CD4-positive, alpha-beta T cell treated with Interleukin-15 for 4 hours (primary cell): ENCODE measurements at regions not wholly inside any gene's neighbourhood (a gene's known extent, or its start where the extent isn't known, plus 50 kb on each side); places are given as distances from the start of the nearest gene placed in this dataset.

Experiments
- DNase-seq: peaks from one replicate; pipeline ENCODE4 v3.0.0-alpha.2; 2020; ENCODE audit warnings: low spot score

DNA sequence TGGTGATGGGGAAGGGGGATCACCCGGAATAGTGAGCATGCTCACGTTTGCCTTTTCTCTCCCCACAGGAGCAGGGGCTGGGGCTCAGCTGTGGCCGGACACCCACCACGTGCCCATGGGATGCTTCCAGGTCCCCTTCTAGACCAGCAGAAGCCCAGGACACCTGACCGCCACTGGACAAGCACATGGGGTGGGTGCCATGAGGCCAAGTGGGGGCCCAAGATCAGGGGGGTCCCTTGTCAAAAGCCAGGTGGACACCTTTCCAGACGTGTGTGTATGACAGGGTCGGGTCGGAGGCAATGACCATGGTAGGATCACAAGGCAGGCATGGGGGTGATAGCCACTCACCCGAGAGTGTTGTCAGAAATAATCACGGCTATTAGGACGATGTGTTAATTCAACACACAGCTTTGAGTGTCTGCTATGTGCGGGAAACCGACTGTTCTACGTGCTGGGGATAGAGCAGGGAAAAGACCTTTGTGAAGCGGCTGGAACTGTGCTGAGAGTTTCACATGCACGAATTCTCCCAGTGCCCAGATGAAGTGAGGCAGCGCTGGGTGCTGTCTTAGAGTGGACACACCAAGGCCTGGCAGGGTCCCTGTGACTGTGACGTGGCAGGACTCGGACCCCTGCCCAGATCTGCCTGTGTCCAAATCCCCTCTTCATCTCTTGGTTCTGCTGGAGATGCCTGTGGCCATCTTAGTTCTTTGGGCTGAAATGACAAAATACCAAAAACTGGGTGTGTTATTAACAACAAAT lies 244.7 kb downstream of the NDUFA10 start:
- no peak for DNase-seq

DNA sequence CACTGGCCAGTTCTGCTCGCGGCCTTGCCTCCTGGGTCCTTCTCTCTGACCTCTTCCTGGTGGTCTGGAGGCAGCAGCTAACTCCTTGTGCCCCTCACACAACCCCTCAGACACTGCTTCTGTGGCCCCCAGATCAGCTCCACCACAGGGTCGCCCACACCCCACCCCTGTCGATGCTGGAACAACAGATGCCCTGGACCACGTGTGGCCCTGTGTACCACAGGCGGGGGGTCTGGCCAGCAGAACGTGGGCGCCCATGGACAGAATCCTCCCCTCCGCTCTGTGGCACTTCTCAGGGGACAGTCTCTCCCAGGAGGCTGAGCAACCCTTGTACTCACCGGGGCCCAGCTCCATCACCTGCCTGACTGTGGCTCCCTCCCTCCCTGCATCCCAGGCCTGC lies 245.6 kb downstream of the NDUFA10 start:
- no peak for DNase-seq

DNA sequence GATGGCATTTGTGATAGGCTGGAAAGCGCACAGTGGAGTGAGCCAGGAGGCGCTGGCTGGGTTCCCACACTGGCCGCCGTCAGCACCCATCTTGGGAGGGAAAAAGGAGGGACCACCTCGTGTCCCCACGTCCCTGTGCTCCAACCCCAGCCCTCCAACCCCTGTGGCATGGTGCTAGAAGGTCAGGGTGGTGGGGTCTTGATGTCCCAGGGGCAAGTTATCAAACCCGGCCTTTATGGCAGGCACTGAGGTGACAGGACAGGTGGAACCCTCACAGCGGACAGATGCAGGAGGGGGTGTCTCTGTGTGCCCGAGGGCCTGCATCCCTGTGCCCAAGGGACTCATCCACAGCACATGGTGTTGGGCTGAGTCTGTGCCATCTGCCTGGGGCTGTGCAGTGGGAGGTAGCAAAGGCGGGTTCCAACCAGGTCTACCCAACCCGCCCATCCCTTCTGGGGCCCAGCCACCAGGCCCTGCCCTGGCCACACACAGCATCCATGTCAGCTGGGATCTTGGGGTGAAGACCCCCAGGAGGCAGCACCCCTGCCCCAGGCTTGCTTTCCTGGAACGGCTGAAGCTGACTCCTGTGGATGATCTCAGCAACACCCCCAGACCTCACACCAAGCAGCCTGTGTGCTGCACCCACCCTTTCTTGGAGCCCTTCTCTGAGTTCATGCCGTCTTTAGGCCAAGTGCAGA lies 246.1 kb downstream of the NDUFA10 start:
- DNase-seq: no peak

DNA sequence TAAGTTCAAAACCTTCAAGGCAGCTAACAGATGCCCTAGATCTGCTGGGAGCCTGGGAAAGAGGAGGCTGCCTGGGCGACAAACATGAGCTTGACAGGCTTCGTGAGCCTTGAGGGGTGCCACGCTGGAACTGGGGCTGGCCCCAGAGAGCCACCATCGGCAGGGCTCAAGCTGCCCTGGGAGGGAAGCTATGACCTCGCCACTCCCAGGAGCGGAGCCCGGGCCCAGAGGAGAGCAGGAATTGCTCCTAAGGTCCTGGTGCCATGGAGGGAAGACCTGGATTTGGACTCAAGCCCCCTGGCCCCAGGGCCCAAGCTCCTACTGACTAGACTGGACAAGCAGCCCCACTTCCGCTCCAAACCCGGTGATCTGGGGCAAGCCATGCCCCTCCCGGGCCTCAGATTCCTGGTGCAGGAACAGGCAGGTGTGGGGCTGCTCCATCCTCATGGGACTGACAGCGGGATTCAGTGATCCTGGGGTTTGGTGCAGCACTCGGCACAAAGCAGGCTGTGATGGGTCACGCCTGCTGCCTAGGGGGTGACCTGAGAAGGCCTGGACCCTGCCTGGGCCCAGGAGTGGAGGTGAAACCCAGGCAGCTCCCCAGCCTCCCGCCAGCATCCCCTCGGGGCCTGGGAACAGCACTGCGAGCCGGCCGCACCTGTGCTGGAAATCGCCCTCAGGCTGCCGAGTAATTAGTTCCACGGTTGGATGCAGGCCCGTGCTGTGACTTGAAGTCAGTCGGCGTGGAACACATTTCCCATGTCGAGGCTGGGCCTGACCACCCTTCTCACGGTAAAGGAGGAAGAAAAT lies 246.9 kb downstream of the NDUFA10 start:
- no peak for DNase-seq

DNA sequence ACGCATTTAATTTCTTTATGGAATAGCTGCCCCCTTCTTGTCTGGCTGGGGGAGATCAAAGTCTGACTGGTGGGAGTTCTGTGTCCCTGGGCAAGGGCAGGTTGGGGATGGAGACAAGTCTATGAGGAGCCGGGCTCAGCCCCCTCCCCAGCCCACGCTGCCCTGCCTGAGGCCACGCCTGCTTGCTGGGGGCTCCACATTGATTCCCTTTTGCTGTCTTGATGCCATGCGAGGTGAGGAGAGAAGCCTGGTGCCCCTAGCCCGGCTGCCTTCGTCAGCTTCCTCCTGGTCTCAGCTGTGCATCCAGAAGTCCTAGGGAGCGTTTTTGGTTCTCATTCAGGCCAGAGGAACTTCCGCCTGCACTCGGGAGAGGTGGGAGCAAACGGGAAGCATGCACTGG lies 247.9 kb downstream of the NDUFA10 start:
- DNase-seq: no peak

DNA sequence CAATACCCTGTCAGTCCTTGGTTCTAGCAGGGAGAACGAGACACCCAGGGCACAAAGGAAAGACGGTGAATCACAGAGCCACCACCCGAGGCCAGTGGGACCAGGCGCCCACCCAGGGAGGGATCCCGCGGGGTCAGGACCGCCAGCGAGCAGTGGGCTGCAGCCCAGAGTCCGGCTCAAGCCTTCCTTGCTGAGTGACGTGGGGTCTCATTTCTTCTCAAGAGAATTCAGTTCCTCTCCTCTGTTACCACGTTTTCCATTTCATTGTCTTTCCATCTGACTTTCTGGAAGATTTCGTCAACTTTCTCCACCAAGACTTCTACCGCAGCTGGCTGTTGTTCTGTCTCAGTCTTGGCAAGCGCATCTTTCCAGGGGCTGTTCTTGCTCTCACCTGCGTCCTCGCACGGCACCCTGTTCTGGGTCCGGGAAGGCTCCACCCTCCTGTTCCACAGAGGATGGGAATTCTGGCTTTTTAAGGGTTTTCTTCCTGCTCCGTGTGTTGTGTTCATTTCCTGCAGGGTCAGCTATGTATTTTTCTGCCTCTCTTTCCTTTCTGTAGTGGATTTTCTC lies 248.6 kb downstream of the NDUFA10 start:
- no peak for DNase-seq

DNA sequence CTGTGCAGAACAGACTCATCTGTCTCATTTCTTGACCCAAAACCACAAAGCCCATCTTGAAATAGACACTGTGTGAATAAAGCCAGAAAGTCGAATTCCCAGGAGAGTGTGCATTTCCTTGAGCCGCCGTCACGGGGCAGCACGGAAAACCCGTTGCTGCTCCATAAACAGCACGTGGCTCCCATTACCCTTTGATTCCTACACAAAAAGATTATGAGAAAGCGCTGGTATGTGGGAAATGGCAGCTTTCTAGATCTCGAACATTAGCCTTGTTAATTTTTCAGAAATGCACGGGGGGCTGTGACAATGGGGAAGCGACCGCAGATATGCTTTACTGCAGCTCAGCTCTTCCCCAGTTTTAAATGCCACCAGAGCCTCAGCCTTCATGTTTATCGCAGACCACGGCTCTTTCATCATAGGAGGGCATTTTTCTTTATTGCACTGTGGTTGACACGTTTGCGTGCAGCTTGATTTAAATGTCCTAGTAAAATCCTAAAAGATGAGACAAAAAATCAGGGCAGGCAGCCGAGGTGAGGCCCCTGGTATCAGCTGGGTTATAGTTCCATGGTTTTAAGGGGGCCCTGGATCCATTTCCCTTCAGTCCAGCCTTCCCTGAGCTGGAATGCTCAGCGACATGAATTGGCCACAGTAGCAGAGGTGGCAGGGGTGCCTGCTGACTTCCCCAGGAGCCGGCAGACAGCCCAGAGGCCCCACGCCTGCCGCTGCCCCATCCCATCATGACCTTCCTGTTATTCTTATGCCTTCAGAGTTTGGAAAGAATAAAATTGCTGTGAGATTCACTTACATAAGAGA lies 249.3 kb downstream of the NDUFA10 start:
- no peak for DNase-seq

DNA sequence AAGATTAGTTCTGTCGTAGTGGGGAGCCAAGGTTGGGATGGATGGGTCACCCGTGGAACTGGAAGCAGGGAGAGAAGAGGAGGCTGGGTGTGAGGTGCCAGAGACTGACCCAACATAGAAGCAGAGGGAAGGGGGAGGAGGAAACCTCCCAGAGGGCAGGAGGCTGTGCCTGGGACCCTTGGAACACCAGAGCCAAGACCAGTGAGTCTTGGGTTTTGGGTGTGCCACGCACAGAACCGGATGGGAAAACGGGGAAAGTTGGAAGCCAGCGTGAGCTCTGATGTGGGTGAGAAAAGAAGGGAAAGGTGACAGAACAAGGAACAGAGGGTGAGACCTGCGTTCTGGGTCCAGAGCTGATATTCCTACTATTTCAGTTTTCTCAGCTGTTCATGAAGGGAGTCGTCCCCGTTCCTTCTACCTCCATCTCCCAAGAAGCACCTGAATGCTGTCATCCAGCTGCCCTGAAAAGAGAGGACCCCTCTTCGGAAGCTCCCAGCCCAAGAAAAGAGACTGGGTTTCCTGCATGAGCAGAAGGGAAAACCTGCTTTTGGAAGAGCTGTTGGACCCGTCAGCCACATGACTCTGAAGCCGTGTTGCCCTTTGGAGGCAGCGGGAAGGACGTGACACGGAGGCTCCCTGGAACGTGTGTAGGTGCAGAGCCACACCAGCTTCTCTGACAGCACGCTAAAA lies 250.1 kb downstream of the NDUFA10 start:
- no peak for DNase-seq

DNA sequence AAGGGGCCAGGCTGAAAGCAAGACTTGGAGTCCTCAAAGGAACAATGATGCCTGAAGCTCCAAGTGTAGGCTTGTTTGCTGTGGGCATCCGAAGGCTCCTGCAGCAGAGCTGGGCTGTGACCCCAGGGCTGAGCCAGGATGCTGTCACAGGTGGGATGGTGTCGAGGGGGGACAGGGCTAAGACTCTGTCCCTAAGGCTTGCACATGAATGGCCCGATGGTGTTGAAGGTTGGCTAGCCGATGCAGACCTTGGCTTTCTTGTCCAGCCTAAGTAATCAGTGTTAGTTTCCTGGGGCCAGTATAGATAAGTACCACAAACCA lies 251.0 kb downstream of the NDUFA10 start:
- DNase-seq: no peak

DNA sequence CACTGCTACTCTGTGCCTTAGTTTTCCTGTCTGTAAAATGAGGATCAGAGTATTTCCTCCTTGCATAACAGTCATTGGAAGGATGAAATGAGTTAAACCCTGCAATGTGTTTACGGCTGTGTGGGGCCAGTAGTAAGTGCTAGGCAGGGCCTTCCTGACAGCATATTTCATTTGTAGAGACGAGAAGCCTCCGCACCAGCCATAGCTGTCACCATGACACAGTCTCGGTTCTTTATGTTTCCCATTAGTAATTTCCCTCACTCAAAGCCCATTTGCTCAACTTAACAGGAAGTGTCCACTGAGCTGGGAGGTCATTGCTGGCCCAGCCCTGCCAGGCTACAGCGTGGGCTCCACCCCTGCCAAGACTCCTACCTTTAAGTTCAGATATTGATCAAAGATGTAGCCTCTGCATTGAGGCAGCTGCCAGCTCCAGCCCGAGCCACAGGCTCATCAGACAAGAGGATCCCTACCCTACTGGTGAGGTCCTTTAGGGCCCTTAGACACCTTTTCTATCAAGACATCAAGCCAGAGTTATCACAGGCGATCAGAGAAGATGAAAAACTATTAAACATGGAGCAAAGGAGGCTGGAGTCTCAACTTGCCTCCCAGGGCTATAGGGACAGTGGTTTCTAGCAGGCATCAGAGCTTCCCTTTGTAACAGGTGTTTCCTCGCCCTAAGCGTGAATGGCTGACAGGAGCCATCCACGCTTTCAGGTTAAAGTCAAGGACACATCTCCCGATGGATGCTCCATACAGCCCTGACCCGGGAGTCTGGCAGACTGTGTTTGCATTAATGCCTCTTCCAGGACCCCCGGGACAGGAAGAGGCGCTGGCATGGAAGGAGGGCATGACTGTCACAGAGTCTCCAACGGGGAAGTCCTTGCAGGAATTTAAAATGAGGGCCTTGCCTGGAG lies 251.7 kb downstream of the NDUFA10 start:
- no peak for DNase-seq

DNA sequence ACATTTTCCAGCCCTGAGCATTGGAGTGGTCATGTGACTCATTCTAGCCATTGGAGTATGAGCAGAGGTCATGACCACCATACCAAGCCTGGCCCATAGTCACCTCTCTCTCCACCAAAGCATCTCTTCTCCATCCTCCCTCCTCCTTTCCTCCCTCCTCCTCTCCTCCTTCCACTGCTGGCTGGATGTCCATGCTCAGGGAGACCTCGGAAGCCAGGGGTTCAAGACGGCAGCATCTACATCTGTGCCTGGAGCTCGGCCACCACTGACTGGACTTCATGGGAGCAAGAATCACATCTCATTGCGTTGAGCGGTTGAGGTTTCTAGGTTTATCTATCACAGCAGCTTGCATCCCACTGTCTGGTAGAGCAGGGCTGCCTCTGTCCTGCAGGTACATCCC lies 252.4 kb downstream of the NDUFA10 start:
- DNase-seq: no peak

DNA sequence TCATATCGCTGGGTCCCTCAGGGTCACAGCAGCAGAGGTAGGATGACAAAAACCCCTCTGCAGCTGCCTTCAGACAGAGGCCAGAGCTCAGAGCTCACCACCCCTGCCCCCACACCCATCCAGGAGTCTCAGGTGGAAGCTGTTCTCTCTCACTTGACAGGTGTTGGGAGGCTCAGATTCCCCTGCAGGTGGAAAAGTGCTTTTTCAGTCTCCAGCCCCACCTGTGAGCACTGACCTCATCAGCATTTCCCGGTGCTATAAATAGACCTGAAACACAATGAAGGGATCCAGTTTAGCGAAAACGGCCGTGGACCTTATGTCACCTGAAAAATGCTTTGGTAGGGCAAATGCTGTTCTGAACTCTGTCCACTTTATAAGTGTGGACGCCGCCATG lies 254.9 kb downstream of the NDUFA10 start:
- no peak for DNase-seq

DNA sequence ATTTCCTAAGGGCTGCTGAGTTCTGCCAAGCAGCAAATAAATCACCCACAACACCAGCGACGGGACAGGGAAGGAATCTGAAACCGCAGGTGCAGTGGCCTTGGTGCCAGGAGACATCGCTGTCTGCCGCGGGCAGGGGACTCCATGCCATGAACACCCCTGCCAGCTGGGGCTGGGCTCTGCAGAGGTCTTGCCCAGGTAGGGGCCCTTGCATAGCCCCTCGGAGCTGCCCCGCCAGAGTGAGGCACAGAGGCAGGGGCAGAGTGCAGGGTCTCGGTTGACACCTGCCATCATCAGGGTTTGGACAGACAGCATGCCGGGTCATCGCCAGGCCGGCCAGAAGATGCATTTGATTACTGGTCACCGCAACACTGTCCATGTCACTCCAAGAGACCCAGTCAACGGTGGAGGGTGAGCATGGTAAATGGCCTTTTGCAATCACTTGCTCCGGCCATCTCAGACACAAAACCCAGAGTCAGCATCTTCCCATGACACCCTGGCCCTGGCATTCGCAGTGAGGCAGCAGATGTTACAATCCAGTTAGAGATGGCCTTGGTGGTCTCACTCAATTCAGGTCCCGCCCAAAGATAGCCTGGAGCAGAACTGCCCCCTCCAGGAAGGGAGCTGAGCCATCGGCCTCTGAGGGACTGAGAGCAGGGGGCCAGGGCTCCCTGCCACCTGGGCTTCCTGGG lies 255.4 kb downstream of the NDUFA10 start:
- no peak for DNase-seq

DNA sequence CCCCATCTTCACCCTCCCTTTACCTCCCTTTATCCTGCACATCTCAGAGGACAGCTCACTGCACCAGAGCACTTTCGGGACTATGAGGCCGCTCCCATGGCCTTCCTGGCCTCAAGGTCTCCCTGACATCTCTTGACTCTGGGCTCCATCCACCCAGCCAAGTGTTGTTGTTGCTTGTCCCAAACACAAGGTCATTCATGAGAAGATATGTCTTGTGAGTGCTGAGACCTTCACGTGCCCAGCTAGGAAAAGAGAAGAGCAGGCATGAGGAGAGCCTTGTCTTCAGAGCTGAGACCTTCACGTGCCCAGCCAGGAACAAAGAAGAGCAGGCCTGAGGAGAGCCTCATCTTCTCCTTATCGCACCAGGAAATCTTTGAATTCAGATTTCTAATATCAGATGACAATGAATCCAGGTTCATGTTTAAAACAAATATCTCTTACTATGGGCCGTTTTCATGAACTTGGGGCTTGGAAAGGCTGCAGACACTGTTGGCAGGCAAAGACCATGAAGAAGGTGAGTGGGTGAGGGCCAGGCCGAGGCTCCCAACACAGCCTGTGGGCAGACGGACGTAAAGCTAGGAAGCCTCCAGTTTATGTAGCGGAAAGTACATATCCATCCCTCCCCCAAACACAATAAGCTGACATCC lies 256.1 kb downstream of the NDUFA10 start:
- DNase-seq: no peak

DNA sequence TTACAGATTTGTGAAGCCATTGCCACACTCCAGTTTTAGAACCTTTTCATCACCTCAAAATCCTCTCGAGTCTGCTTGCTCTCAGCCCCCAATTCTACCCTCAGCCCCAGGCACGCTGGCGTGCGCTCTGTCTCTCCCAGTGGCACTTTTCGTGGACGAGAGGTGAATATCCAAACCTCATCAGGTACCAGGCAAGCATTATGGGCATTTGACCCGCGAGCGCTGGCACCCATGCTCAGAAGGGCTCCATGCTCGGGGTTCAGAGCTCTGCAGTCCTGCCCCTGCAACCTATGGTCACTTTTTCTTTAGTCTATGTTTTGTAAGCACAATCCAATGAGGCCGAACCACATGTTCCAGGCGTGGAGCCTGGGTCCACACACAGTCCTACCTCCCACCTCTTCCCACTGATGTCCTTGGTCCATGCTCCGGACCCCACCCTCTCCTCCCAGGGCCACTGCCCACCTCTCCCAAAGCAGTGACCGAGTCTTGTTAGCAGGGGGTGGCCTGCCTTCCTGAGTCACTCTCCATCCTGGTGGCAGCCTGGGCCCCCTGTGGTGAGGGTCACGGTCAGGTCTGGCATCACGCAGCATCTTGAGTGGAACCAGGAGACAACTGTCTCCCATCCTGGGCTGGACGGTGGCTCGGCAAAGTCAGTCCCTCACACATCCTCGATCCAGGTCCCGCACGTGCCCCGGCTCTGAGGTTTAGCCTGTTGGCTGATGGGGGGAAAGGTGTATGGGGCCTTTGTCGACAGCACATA lies 256.9 kb downstream of the NDUFA10 start:
- DNase-seq: no peak

DNA sequence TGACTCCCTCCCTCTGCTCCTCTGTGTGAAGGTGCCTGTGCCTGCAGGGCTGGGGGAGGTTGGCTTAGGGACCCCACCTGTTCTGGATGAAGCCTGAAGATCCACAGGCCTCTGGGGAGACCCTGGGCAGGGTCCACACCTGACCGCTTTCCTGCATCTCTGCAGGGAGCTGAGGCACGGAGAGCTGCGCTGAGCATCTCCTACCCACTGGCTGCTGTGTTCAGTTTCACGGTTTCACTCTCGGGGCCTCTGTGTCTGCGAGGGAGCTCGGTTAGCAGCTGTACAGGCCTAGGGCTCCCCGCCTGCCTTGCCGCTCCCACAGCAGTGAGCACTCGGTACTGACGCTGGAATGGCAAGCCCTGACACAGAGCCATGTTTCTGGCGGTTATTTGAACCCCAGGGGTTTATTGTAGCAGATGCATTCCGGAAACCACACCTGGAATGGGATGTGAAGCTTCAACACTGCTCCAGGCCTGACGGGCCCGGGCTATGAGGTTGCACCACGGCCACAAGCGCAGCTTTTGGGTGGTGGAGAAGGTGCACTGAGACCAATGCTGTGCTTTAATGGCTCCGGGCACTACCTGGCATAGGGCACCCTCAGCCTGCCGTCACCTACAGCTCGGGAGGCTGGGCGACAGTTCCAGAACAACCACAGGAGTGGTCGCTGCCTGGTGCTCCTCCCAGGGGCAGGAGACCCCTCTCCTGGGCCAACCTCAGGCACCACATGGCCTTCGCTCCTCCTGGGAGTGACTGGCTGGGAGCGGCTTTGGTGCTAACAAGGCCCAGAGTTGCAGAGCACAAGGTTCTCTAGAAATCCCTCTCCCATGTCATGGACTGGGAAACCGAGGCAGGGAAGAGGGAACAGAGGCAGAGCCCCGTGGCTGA lies 257.9 kb downstream of the NDUFA10 start:
- no peak for DNase-seq

DNA sequence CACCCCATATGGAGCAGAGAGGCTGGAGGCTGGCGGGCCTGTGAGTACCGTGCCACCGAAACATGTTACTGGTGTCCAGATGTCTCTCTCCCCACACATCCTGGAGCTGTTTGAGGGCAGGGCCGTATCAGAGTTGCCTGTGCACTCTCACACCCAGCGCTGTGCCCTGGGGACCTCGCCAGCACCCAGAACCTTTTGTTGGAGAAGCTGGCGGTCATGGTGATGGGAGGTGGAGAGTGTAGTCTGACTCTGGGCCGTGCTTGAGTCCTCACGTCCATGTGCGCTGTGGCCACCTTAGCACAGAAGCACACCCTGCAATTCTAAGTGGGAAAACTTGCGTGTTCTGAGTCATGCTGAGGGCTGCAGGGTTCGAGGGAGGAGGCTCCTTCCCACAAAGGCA lies 259.2 kb downstream of the NDUFA10 start:
- no peak for DNase-seq
